K562 (cell line): ENCODE measurements at regions not wholly inside any gene's neighbourhood (a gene's known extent, or its start where the extent isn't known, plus 50 kb on each side); places are given as distances from the start of the nearest gene placed in this dataset.

ENCODE experiments used
- ARID1B ChIP-seq: fragments of 450-650 bp; IDR thresholded peaks from 2 replicates; pipeline ENCODE4 v1.6.1; 2016; ENCODE audit warnings: antibody characterized with exemption, mild to moderate bottlenecking, inconsistent platforms
- CAMTA2 ChIP-seq: fragments of 250-450 bp; sonication (Bioruptor Pico); conservative IDR thresholded peaks from 2 replicates; pipeline ENCODE4 v1.5.1; 2022
- FOXA3 ChIP-seq, 2 experiments: fragments of 450-650 bp in 1 of 2; sonication (generic) in 1 of 2; formaldehyde crosslinking; IDR thresholded peaks in 1 of 2; conservative IDR thresholded peaks in 1 of 2; 2 replicates each; pipeline versions ENCODE4 v1.4.0 to v1.8.0; 2020 to 2022; ENCODE audit warnings: mild to moderate bottlenecking in 2 of 2, missing genetic modification reagents in 1 of 2
- HDAC1 ChIP-seq, 2 experiments: fragments of 450-650 bp; IDR thresholded peaks; 2 replicates each; pipeline ENCODE4 v1.6.1; 2016 to 2017; ENCODE audit warnings: inconsistent platforms in 1 of 2, mild to moderate bottlenecking in 1 of 2, moderate library complexity in 1 of 2
- MGA ChIP-seq: fragments of 450-650 bp; IDR thresholded peaks from 2 replicates; pipeline ENCODE4 v1.6.1; 2016; ENCODE audit warnings: mild to moderate bottlenecking, moderate library complexity
- MLLT1 ChIP-seq, 2 experiments: fragments of 450-650 bp; IDR thresholded peaks; 2 replicates each; pipeline ENCODE4 v1.6.1; 2016
- MNT ChIP-seq, 2 experiments: fragments of 450-650 bp; conservative IDR thresholded peaks; 2 replicates each; pipeline ENCODE4 v1.6.1; 2017; ENCODE audit warnings: mild to moderate bottlenecking in 2 of 2, moderate library complexity in 2 of 2
- PRDM10 ChIP-seq: fragments of 450-650 bp; IDR thresholded peaks from 2 replicates; pipeline ENCODE4 v1.6.1; 2018; ENCODE audit not compliant: partially characterized antibody
- SMAD4 ChIP-seq: fragments of 250-450 bp; sonication (Bioruptor Pico); conservative IDR thresholded peaks from 2 replicates; pipeline ENCODE4 v1.8.0; 2021; ENCODE audit warnings: inconsistent platforms, mild to moderate bottlenecking, moderate library complexity

GRCh38 chr18:77992057-77992456 lies 742.4 kb downstream of the GALR1 start (continued):
- TF ChIP-seq MGA, result peak; percentile 75
- TF ChIP-seq ARID1B, result peak; percentile 52; the same call in 1 of the 2 replicates
- peak; percentile 45; the same call in 1 of the 2 replicates for TF ChIP-seq SMAD4 (CRISPR knock-in tag)
- no peak for TF ChIP-seq PRDM10
- 0 out of 4 replicates have a peak, but pooled peaks of 1 of the 2 experiments have one; percentile 32 for TF ChIP-seq FOXA3 (CRISPR knock-in tag; conservative IDR thresholded peaks at IDR 0.05 in 1 of 2, IDR thresholded peaks at IDR 0.05 in 1 of 2)
- no peak for TF ChIP-seq CAMTA2 (CRISPR knock-in tag)
- TF ChIP-seq MLLT1 (IDR thresholded peaks at IDR 0.05), result peak; percentile 38 to 43; a peak in 2 of 4 replicates
- TF ChIP-seq HDAC1 (IDR thresholded peaks at IDR 0.05), result peak in 1 of 2 experiments; percentile 71; a peak in 2 of 4 replicates
- TF ChIP-seq MNT (conservative IDR thresholded peaks at IDR 0.05), result peak; percentile 11 to 47; a peak in 1 of 4 replicates
